Colonic mucosa (tissue), 4 donors: ENCODE measurements at regions not wholly inside any gene's neighbourhood (a gene's known extent, or its start where the extent isn't known, plus 50 kb on each side); places are given as distances from the start of the nearest gene placed in this dataset.
"Not testable (repeated sequence)": the region's sequence is repeated elsewhere in the genome, so short reads cannot be mapped to it uniquely, and the experiment has no call there.

Experiments used
- DNase-seq: peaks from one replicate; pipeline ENCODE4 v3.0.0-alpha.2; 2020
- H3K27ac ChIP-seq: fragments of 200-600 bp; one replicate; pipeline ENCODE4 v1.8.0; 2021
- H3K27me3 ChIP-seq: fragments of 200-600 bp; one replicate; pipeline ENCODE4 v1.8.0; 2021
- H3K36me3 ChIP-seq: fragments of 200-600 bp; one replicate; pipeline ENCODE4 v1.8.0; 2021
- H3K4me1 ChIP-seq: fragments of 200-600 bp; one replicate; pipeline ENCODE4 v1.8.0; 2021; ENCODE audit warnings: mild to moderate bottlenecking
- H3K4me3 ChIP-seq: fragments of 200-600 bp; one replicate; pipeline ENCODE4 v1.8.0; 2021
- H3K9ac ChIP-seq, 2 donors: one replicate each; pipeline ENCODE4 v1.7.0; 2013; ENCODE audit warnings: control low read depth in 2 of 2, low read depth in 2 of 2, low read length in 2 of 2
- H3K9me3 ChIP-seq: fragments of 200-600 bp; one replicate; pipeline ENCODE4 v1.8.0; 2021
- CTCF ChIP-seq: fragments of 200-600 bp; IDR thresholded peaks from one replicate; pipeline ENCODE4 v1.8.0; 2022; ENCODE audit warnings: antibody characterized with exemption, mild to moderate bottlenecking
- intact Hi-C: fragments of 100-400 bp; cut with DNase I; formaldehyde crosslinking; loops from one replicate; pipeline ENCODE4 v1.14.1; 2022
- donor health status: healthy.
- donor health status: DM: no; HTN: no; CAD: no.
- donor health status: DM: no; HTN: no; CAD: no.

- TF ChIP-seq CTCF, result no peak
- H3K9me3 ChIP-seq, result no peaks in the 10 kb centered on the region
- no peaks in the 10 kb centered on the region for H3K36me3 ChIP-seq
- intact Hi-C loops, result no loop called here
- no peaks in the 10 kb centered on the region for H3K27me3 ChIP-seq
- H3K27ac ChIP-seq, result no peak overlapping the region
- no peak overlapping the region for H3K9ac ChIP-seq
- no peaks in the 10 kb centered on the region for H3K4me1 ChIP-seq
- H3K4me3 ChIP-seq, result no peak overlapping the region
- DNase-seq, result no peak
These were observed 128.4 kb upstream of the PALS2 start for GRCh38 chr7:24444666-24445440.

- no peak for DNase-seq
- Histone ChIP-seq H3K9ac (no peak overlapping the region), H3K27me3 (no peaks in the 10 kb centered on the region), H3K36me3 (no peaks in the 10 kb centered on the region), H3K27ac (no peak overlapping the region), H3K4me3 (no peak overlapping the region), H3K4me1 (no peaks in the 10 kb centered on the region), H3K9me3 (no peaks in the 10 kb centered on the region)
- TF ChIP-seq CTCF, result no peak
- intact Hi-C loops, result no loop called here
These were observed 125.2 kb upstream of the PALS2 start for GRCh38 chr7:24448038-24448437.

- H3K9ac ChIP-seq, H3K9me3 ChIP-seq, H3K4me3 ChIP-seq, DNase-seq, H3K4me1 ChIP-seq, H3K27me3 ChIP-seq, intact Hi-C loops, H3K27ac ChIP-seq, H3K36me3 ChIP-seq: not testable (repeated sequence)
These were observed 123.8 kb upstream of the PALS2 start for GRCh38 chr7:24449416-24449815.

GRCh38 chr7:24455813-24456525 lies 117.3 kb upstream of the PALS2 start:
- no peak for TF ChIP-seq CTCF
- Histone ChIP-seq H3K9me3 (no peaks in the 10 kb centered on the region), H3K36me3 (no peaks in the 10 kb centered on the region), H3K9ac (no peak overlapping the region), H3K4me3 (no peak overlapping the region), H3K27me3 (no peaks in the 10 kb centered on the region), H3K4me1 (no peaks in the 10 kb centered on the region), H3K27ac (no peak overlapping the region)
- DNase-seq, result no peak
- intact Hi-C loops, result no loop called here

GRCh38 chr7:24456526-24457218 lies 116.6 kb upstream of the PALS2 start:
- H3K9me3 ChIP-seq, result no peaks in the 10 kb centered on the region
- intact Hi-C loops, result no loop called here
- no peaks in the 10 kb centered on the region for H3K36me3 ChIP-seq
- H3K4me3 ChIP-seq, result no peak overlapping the region
- no peak overlapping the region for H3K27ac ChIP-seq
- H3K27me3 ChIP-seq, result no peaks in the 10 kb centered on the region
- H3K4me1 ChIP-seq, result no peaks in the 10 kb centered on the region
- no peak for TF ChIP-seq CTCF
- DNase-seq, result no peak
- no peak overlapping the region for H3K9ac ChIP-seq

GRCh38 chr7:24457219-24457558 lies 116.1 kb upstream of the PALS2 start:
- no peaks in the 10 kb centered on the region for H3K36me3 ChIP-seq
- DNase-seq, result no peak
- no peak overlapping the region for H3K9ac ChIP-seq
- H3K27me3 ChIP-seq, result no peaks in the 10 kb centered on the region
- H3K4me1 ChIP-seq, result no peaks in the 10 kb centered on the region
- no peak overlapping the region for H3K4me3 ChIP-seq
- no peak for TF ChIP-seq CTCF
- H3K9me3 ChIP-seq, result no peaks in the 10 kb centered on the region
- no peak overlapping the region for H3K27ac ChIP-seq
- intact Hi-C loops, result no loop called here
